Testis (tissue), 2 donors: ENCODE measurements at regions not wholly inside any gene's neighbourhood (a gene's known extent, or its start where the extent isn't known, plus 50 kb on each side); places are given as distances from the start of the nearest gene placed in this dataset.

Experiments used
- CTCF ChIP-seq, 3 experiments: fragments of 450-650 bp in 2 of 3; fragments of 200-600 bp in 1 of 3; sonication (generic) in 1 of 3; IDR thresholded peaks; one replicate each; pipeline ENCODE4 v1.5.1; 2016 to 2019; ENCODE audit warnings: antibody characterized with exemption in 3 of 3, mild to moderate bottlenecking in 2 of 3, moderate library complexity in 1 of 3
- POLR2A ChIP-seq: fragments of 450-650 bp; IDR thresholded peaks from one replicate; pipeline ENCODE4 v1.6.1; 2017; ENCODE audit warnings: antibody characterized with exemption, mild to moderate bottlenecking, moderate library complexity

GRCh38 chr13:110971486-110971885, 56.6 kb upstream of the ANKRD10 start:
- TF ChIP-seq CTCF (IDR thresholded peaks at IDR 0.05) (no peak), POLR2A (no peak)
